ENCODE measurements at regions not wholly inside any gene's neighbourhood (a gene's known extent, or its start where the extent isn't known, plus 50 kb on each side); places are given as distances from the start of the nearest gene placed in this dataset.

- no peak for DNase-seq
Measured at GRCh38 chr13:70874636-70875035, 766.4 kb upstream of the KLHL1 start.

- no peak for DNase-seq
Measured at GRCh38 chr13:70864731-70865130, 756.5 kb upstream of the KLHL1 start.

- DNase-seq: no peak
Measured at GRCh38 chr13:70856711-70857110, 748.5 kb upstream of the KLHL1 start.

- no peak for DNase-seq
Measured at GRCh38 chr13:70856025-70856424, 747.8 kb upstream of the KLHL1 start.

- DNase-seq: no peak
Measured at GRCh38 chr13:70849222-70849621, 741.0 kb upstream of the KLHL1 start.

- no peak for DNase-seq
Measured at GRCh38 chr13:70844391-70845108, 736.3 kb upstream of the KLHL1 start.

- DNase-seq: no peak
Measured at GRCh38 chr13:70842062-70842644, 733.9 kb upstream of the KLHL1 start.

- no peak for DNase-seq
Measured at GRCh38 chr13:70841240-70842061, 733.2 kb upstream of the KLHL1 start.

- no peak for DNase-seq
Measured at GRCh38 chr13:70835371-70835770, 727.1 kb upstream of the KLHL1 start.

- peak; percentile 87 for DNase-seq
Measured at GRCh38 chr13:70829748-70830147, 721.5 kb upstream of the KLHL1 start.

- DNase-seq: no peak
Measured at GRCh38 chr13:70817576-70817975, 709.3 kb upstream of the KLHL1 start.

GRCh38 chr13:70816853-70817252 is 708.6 kb upstream of the KLHL1 start:
- DNase-seq: no peak

GRCh38 chr13:70814684-70815083 is 706.4 kb upstream of the KLHL1 start:
- no peak for DNase-seq

GRCh38 chr13:70812481-70812880 is 704.2 kb upstream of the KLHL1 start:
- DNase-seq: no peak

GRCh38 chr13:70809588-70809987 is 701.3 kb upstream of the KLHL1 start:
- no peak for DNase-seq

- DNase-seq: no peak
Measured at GRCh38 chr13:70798385-70798784, 690.1 kb upstream of the KLHL1 start.

GRCh38 chr13:70795484-70795883 is 687.2 kb upstream of the KLHL1 start:
- DNase-seq: no peak

- no peak for DNase-seq
Measured at GRCh38 chr13:70792121-70792520, 683.9 kb upstream of the KLHL1 start.

GRCh38 chr13:70789751-70790150 is 681.5 kb upstream of the KLHL1 start:
- no peak for DNase-seq

GRCh38 chr13:70788074-70788473 is 679.8 kb upstream of the KLHL1 start:
- no peak for DNase-seq

GRCh38 chr13:70784207-70784989 is 676.1 kb upstream of the KLHL1 start:
- no peak for DNase-seq

- DNase-seq: no peak
Measured at GRCh38 chr13:70769817-70770216, 661.6 kb upstream of the KLHL1 start.

GRCh38 chr13:70758932-70759331 is 650.7 kb upstream of the KLHL1 start:
- DNase-seq: no peak
